Epithelial cell of proximal tubule (primary cell): ENCODE measurements at regions not wholly inside any gene's neighbourhood (a gene's known extent, or its start where the extent isn't known, plus 50 kb on each side); places are given as distances from the start of the nearest gene placed in this dataset.
A peak's percentile ranks its signal among the peaks of the same experiment; 100 is the strongest.

Experiments used
- DNase-seq: peaks from one replicate; pipeline ENCODE4 v3.0.0-alpha.2; 2011; ENCODE audit warnings: low read depth
- H3K4me3 ChIP-seq: 2 replicates; pipeline ENCODE4 v1.5.1; 2011; ENCODE audit warnings: low read depth, mild to moderate bottlenecking, low read length
- CTCF ChIP-seq: conservative IDR thresholded peaks from 2 replicates; pipeline ENCODE4 v1.5.1; 2012; ENCODE audit warnings: low read depth, mild to moderate bottlenecking, low read length

GRCh38 chr9:13974891-13975290 is 339.1 kb downstream of the NFIB start:
- no peak for TF ChIP-seq CTCF
- no peak overlapping the region for H3K4me3 ChIP-seq
- peak; percentile 74 for DNase-seq

GRCh38 chr9:13971966-13972655 is 341.8 kb downstream of the NFIB start:
- no peak overlapping the region for H3K4me3 ChIP-seq

GRCh38 chr9:13971415-13971814 is 342.5 kb downstream of the NFIB start:
- DNase-seq, result no peak
- no peak for TF ChIP-seq CTCF
- H3K4me3 ChIP-seq, result peak overlapping the region; percentile 4

More at GRCh38 chr9:13971966-13972655, 341.8 kb downstream of the NFIB start:
- DNase-seq, result peak; percentile 50
- TF ChIP-seq CTCF, result no peak

- DNase-seq, result no peak
- H3K4me3 ChIP-seq, result no peak overlapping the region
- TF ChIP-seq CTCF, result no peak
These were observed 343.5 kb downstream of the NFIB start for GRCh38 chr9:13970426-13970825.

GRCh38 chr9:13970018-13970417 is 343.9 kb downstream of the NFIB start:
- no peak overlapping the region for H3K4me3 ChIP-seq
- no peak for TF ChIP-seq CTCF
- no peak for DNase-seq

- no peak for DNase-seq
- no peak for TF ChIP-seq CTCF
- H3K4me3 ChIP-seq, result no peak overlapping the region
These were observed 346.5 kb downstream of the NFIB start for GRCh38 chr9:13967438-13967837.

- DNase-seq, result no peak
- H3K4me3 ChIP-seq, result no peak overlapping the region
- no peak for TF ChIP-seq CTCF
These were observed 346.9 kb downstream of the NFIB start for GRCh38 chr9:13967011-13967410.
